ENCODE measurements at regions not wholly inside any gene's neighbourhood (a gene's known extent, or its start where the extent isn't known, plus 50 kb on each side); places are given as distances from the start of the nearest gene placed in this dataset.

DNA sequence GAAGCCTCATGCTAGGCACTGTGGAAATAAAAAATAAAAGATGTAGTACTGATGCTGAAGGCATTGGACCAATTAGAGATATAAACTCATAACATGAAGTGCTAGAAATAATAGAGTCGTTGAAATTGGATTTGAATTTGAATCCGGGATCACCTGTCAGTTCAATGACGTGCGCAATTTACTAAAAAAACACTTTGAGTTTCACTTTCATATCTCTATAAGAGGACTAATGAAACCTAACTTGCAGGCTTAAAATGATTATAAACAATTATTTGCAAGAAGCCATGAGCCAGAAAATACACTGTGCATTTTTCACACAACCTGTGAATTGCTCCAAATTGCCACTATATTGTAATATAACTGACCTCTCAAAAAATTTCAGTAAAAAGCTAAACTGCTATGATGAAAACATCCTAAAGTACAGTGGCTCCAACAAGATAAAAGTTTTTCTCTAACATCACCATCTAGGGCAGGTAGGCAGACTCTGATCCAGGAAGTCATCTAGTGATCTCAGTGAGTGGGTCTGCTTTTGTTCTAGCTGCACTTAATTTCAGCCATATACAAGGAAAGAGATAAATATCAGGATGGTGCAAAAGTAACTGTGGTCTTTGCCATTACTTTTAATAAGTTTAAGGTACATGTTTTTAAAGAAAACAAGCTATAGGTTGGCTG lies 440.2 kb downstream of the CNTN6 start:
- DNase-seq = no peak
- Histone ChIP-seq H3K4me3 (no peak overlapping the region), H3K9me3 (peaks cover 0 to 31% (median 13%) of the 10 kb centered on the region in 11 donors), H3K36me3 (no peaks in the 10 kb centered on the region), H3K27me3 (no peaks in the 10 kb centered on the region), H3K4me1 (no peaks in the 10 kb centered on the region), H3K27ac (no peak overlapping the region)
- ATAC-seq = no peak
- WGBS, 2 donors = 92 to 94% methylated on average over 4 of the region's 4 CpGs
- TF ChIP-seq, protein P1, sequence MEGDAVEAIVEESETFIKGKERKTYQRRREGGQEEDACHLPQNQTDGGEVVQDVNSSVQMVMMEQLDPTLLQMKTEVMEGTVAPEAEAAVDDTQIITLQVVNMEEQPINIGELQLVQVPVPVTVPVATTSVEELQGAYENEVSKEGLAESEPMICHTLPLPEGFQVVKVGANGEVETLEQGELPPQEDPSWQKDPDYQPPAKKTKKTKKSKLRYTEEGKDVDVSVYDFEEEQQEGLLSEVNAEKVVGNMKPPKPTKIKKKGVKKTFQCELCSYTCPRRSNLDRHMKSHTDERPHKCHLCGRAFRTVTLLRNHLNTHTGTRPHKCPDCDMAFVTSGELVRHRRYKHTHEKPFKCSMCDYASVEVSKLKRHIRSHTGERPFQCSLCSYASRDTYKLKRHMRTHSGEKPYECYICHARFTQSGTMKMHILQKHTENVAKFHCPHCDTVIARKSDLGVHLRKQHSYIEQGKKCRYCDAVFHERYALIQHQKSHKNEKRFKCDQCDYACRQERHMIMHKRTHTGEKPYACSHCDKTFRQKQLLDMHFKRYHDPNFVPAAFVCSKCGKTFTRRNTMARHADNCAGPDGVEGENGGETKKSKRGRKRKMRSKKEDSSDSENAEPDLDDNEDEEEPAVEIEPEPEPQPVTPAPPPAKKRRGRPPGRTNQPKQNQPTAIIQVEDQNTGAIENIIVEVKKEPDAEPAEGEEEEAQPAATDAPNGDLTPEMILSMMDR (IDR thresholded peaks at IDR 0.05) = no peak
- intact Hi-C loops (cut with DNase I) = no loop called here

DNA sequence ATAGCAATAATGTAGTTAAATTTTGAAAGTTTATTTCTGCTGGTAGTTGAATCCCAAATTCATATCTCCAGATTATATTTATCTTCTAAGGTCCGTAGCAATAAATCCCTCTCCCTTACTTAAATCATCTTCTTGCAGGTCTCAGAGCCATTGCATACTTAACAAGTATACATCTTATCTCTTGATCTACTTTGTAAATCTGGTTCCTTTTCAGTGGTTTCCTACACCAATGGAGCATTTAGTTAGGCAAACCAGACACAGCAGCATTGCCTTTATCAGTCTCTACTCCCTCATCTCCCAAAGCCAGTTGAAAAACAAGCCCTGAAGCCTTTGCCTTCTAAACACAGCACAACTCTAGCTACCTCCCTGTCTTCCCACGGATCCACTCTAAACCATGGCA lies 440.9 kb downstream of the CNTN6 start:
- TF ChIP-seq, protein P1 (IDR thresholded peaks at IDR 0.05) = no peak
- 63 to 76% methylated on average over 2 of the region's 2 CpGs for WGBS, 2 donors
- ATAC-seq (no peak), DNase-seq (no peak)
- Histone ChIP-seq H3K27ac (no peak overlapping the region), H3K36me3 (no peaks in the 10 kb centered on the region), H3K9me3 (peaks cover 0 to 35% (median 13%) of the 10 kb centered on the region in 11 donors), H3K27me3 (no peaks in the 10 kb centered on the region), H3K4me3 (no peak overlapping the region), H3K4me1 (no peaks in the 10 kb centered on the region)
- intact Hi-C loops (cut with DNase I) = no loop called here

DNA sequence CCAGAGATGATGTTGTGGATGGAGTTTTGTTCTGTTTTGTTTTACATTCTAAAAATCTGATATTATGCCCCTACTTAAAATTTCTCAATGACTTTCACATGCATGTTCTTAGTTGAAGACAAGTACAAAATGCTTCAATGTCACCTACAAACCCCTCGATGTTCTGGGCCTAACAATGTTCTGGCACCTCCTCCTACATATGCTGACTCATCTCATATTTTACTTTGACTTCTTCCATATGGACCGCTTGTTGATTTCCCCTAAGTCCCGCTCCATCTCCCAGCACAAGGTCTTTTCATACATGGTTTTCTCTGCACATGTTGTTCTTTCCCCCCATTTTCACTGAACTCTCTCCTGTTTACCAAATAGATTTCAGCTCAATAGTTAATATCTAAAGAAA lies 441.4 kb downstream of the CNTN6 start:
- peaks cover 0 to 35% (median 13%) of the 10 kb centered on the region in 11 donors for H3K9me3 ChIP-seq
- H3K4me3 ChIP-seq = no peak overlapping the region
- no peak overlapping the region for H3K27ac ChIP-seq
- intact Hi-C loops (cut with DNase I) = no loop called here
- H3K36me3 ChIP-seq = no peaks in the 10 kb centered on the region
- TF ChIP-seq, protein P1 (IDR thresholded peaks at IDR 0.05) = no peak
- 71 to 90% methylated on average over 3 of the region's 3 CpGs for WGBS, 2 donors
- DNase-seq (no peak), ATAC-seq (no peak)
- H3K27me3 ChIP-seq = no peaks in the 10 kb centered on the region
- H3K4me1 ChIP-seq = no peaks in the 10 kb centered on the region

DNA sequence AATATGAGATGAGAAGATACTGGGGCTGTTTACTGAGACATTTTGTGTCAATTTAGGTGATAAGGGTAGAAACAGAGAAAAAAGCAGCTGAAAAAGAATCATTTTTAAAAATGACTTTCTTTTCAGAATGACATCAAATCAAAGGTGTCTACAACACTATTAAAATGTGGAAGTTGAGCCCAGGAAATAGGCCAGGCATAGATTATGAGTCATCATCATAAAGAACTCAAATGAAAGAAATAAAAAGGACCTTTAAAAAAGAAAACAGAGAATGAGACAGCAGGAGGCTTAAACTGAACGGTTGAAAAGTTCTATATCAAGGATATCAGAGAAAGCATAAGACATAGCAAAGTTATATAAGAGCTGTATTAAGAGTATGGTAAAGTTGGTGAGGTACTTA lies 442.5 kb downstream of the CNTN6 start:
- Histone ChIP-seq H3K9me3 (peaks cover 0 to 35% (median 13%) of the 10 kb centered on the region in 11 donors), H3K27ac (no peak overlapping the region), H3K36me3 (no peaks in the 10 kb centered on the region), H3K27me3 (no peaks in the 10 kb centered on the region), H3K4me1 (no peaks in the 10 kb centered on the region), H3K4me3 (no peak overlapping the region)
- intact Hi-C loops (cut with DNase I) = no loop called here
- ATAC-seq (no peak), DNase-seq (no peak)
- 69 to 78% methylated on average over 1 of the region's 1 CpG for WGBS, 2 donors
- TF ChIP-seq, protein P1 (IDR thresholded peaks at IDR 0.05) = no peak
